MM.1S (cell line): ENCODE measurements at regions not wholly inside any gene's neighbourhood (a gene's known extent, or its start where the extent isn't known, plus 50 kb on each side); places are given as distances from the start of the nearest gene placed in this dataset.

ENCODE experiments used
- DNase-seq: peaks from one replicate; pipeline ENCODE4 v3.0.0-alpha.2; 2015
- H2AFZ ChIP-seq: fragments of 300-600 bp; sonication (generic); 2 replicates; pipeline ENCODE4 v1.6.0; 2016; ENCODE audit warnings: antibody characterized with exemption, low read length
- H3F3A ChIP-seq: fragments of 300-600 bp; sonication (generic); 2 replicates; pipeline ENCODE4 v1.6.1; 2016; ENCODE audit warnings: mild to moderate bottlenecking, antibody characterized with exemption, low read length, moderate library complexity, mixed read lengths; ENCODE audit not compliant: insufficient read depth
- H3K27ac ChIP-seq: fragments of 300-600 bp; sonication (generic); 2 replicates; pipeline ENCODE4 v1.5.1; 2016; ENCODE audit warnings: mild to moderate bottlenecking, low read length
- H3K27me3 ChIP-seq: fragments of 300-600 bp; sonication (generic); replicated peaks from 2 replicates; pipeline ENCODE4 v1.6.0; 2016; ENCODE audit warnings: low read length; ENCODE audit not compliant: insufficient read depth
- H3K36me3 ChIP-seq: fragments of 300-600 bp; sonication (generic); replicated peaks from 2 replicates; pipeline ENCODE4 v1.6.1; 2016; ENCODE audit warnings: mild to moderate bottlenecking, low read length, mixed read lengths; ENCODE audit not compliant: insufficient read depth
- H3K4me1 ChIP-seq: fragments of 300-600 bp; sonication (generic); 2 replicates; pipeline ENCODE4 v1.6.1; 2016; ENCODE audit warnings: low read length, mixed read lengths
- H3K4me2 ChIP-seq: fragments of 300-600 bp; sonication (generic); 2 replicates; pipeline ENCODE4 v1.6.0; 2016; ENCODE audit warnings: low read depth, low read length
- H3K4me3 ChIP-seq: fragments of 300-600 bp; sonication (generic); 2 replicates; pipeline ENCODE4 v1.5.1; 2016; ENCODE audit warnings: low read length, mixed read lengths
- H3K79me2 ChIP-seq: fragments of 300-600 bp; sonication (generic); 2 replicates; pipeline ENCODE4 v1.6.1; 2016; ENCODE audit warnings: mixed run types, low read length, mixed read lengths
- H3K9ac ChIP-seq: fragments of 300-600 bp; sonication (generic); 2 replicates; pipeline ENCODE4 v1.6.1; 2016; ENCODE audit warnings: low read length, mixed read lengths
- H3K9me2 ChIP-seq: fragments of 300-600 bp; sonication (generic); replicated peaks from 2 replicates; pipeline ENCODE4 v1.6.1; 2016; ENCODE audit warnings: mild to moderate bottlenecking, low read length, mixed read lengths; ENCODE audit not compliant: insufficient read depth
- H3K9me3 ChIP-seq: fragments of 300-600 bp; sonication (generic); replicated peaks from 2 replicates; pipeline ENCODE4 v1.6.1; 2016; ENCODE audit warnings: mild to moderate bottlenecking, low read length, mixed read lengths; ENCODE audit not compliant: insufficient read depth
- H4K20me1 ChIP-seq: fragments of 300-600 bp; sonication (generic); 2 replicates; pipeline ENCODE4 v1.6.1; 2016; ENCODE audit warnings: mild to moderate bottlenecking, low read length, moderate library complexity, mixed read lengths; ENCODE audit not compliant: insufficient read depth
- EZH2 ChIP-seq: fragments of 300-600 bp; sonication (generic); optimal IDR thresholded peaks from 2 replicates; pipeline ENCODE3; 2017; ENCODE audit warnings: low read depth, mild to moderate bottlenecking, antibody characterized with exemption, low read length, mixed read lengths
- EZH2phosphoT487 ChIP-seq: fragments of 300-600 bp; sonication (generic); IDR thresholded peaks from 2 replicates; pipeline ENCODE4 v1.6.1; 2018; ENCODE audit warnings: antibody characterized with exemption, low read length
- TF ChIP-seq, protein P1 (sequence below): fragments of 300-600 bp; sonication (generic); IDR thresholded peaks from 2 replicates; pipeline ENCODE4 v1.5.1; 2016; ENCODE audit warnings: antibody characterized with exemption, low read length, mixed read lengths

DNA sequence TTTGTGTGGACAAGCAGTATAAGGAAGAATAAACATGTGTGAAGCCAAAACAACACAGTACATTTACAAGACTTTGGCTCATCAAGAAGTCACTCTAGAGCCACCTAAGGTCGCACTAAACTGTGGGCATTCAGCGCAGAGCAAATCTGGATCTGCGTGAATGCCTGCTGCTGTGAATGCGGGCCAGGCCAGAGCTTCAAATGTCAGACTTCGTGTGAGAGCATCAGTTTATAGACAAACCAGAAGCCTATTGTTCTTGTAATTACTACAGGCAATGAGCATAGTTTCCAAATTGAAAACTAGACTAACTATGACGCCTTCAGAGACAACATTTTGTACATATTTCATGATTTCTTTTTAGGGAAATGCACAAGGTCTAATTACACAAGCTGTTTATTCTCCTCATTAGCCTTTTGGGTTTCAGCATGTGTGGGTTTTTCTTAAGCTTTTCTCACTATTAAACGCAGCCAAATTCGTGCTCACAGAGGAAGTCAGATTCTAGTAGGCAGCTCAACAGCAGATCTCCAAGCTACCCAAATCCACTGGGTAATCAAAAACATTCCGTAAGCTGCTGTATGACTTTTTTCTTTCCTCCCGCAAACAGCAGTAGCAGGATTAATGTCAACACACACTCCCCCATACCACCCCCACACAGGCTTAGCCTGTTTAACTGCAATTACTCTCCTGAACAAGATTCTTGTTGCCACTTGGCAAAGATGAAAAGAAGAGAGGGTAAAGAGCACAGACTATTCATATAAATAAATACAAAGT, 84.5 kb upstream of the SETMAR start:
- H3K27ac ChIP-seq, result no peak overlapping the region
- DNase-seq, result no peak
- H3K79me2 ChIP-seq, result no peaks in the 10 kb centered on the region
- H3K9ac ChIP-seq, result no peak overlapping the region
- H2AFZ ChIP-seq, result no peak overlapping the region
- H3F3A ChIP-seq, result no peaks in the 10 kb centered on the region
- H3K4me1 ChIP-seq, result no peaks in the 10 kb centered on the region
- H3K9me3 ChIP-seq, result no peaks in the 10 kb centered on the region
- no peaks in the 10 kb centered on the region for H3K9me2 ChIP-seq
- H3K4me2 ChIP-seq, result no peak overlapping the region
- no peaks in the 10 kb centered on the region for H3K36me3 ChIP-seq
- H3K4me3 ChIP-seq, result no peak overlapping the region
- H4K20me1 ChIP-seq, result no peaks in the 10 kb centered on the region
- H3K27me3 ChIP-seq, result no peaks in the 10 kb centered on the region
- TF ChIP-seq EZH2phosphoT487, result no peak
- TF ChIP-seq, protein P1, sequence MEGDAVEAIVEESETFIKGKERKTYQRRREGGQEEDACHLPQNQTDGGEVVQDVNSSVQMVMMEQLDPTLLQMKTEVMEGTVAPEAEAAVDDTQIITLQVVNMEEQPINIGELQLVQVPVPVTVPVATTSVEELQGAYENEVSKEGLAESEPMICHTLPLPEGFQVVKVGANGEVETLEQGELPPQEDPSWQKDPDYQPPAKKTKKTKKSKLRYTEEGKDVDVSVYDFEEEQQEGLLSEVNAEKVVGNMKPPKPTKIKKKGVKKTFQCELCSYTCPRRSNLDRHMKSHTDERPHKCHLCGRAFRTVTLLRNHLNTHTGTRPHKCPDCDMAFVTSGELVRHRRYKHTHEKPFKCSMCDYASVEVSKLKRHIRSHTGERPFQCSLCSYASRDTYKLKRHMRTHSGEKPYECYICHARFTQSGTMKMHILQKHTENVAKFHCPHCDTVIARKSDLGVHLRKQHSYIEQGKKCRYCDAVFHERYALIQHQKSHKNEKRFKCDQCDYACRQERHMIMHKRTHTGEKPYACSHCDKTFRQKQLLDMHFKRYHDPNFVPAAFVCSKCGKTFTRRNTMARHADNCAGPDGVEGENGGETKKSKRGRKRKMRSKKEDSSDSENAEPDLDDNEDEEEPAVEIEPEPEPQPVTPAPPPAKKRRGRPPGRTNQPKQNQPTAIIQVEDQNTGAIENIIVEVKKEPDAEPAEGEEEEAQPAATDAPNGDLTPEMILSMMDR, result no peak

DNA sequence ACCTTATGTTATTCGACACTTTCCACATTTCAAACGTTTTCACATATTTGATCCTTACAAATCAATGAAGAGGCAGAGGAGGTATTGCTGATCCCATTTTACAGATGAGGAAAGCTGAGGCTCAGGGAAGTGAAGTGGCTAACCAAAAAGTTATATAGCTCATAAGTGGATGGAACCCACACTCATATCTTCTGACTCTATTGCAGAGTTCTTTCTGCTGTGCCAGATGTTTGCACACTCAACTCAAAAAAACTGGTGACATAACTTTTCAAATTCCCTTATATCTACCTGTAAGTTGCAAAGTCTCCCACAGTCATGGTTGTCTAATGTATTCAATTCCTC, 84.0 kb upstream of the SETMAR start:
- Histone ChIP-seq H3K27ac (no peak overlapping the region), H3K79me2 (no peaks in the 10 kb centered on the region), H3K4me1 (no peaks in the 10 kb centered on the region), H2AFZ (no peak overlapping the region), H3K9me3 (no peaks in the 10 kb centered on the region), H3K9ac (no peak overlapping the region), H4K20me1 (no peaks in the 10 kb centered on the region), H3F3A (no peaks in the 10 kb centered on the region), H3K36me3 (no peaks in the 10 kb centered on the region), H3K4me3 (no peak overlapping the region), H3K27me3 (no peaks in the 10 kb centered on the region), H3K9me2 (no peaks in the 10 kb centered on the region), H3K4me2 (no peak overlapping the region)
- TF ChIP-seq EZH2phosphoT487 (no peak), EZH2 (no peak)
- TF ChIP-seq, protein P1, result no peak
- no peak for DNase-seq

DNA sequence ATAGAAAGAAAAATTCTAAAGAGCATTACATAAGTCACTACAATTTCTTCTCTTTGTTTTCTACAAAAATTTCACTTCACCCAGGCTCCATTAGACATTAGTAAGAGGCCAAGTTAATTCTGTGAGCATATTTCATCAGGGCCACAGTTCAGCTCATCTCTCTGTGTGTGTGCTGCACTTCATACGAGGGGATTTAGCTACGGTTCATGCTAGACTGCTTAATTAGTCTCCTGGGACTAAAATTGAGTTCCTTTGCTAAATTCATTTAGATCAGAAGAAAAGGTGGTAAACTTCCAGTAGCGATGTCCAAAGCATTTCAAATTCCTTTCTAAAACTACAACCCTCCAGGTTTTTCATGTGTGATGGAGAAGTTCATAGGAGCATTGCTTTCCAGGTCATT, 83.1 kb upstream of the SETMAR start:
- Histone ChIP-seq H2AFZ (no peak overlapping the region), H3K9me2 (no peaks in the 10 kb centered on the region), H4K20me1 (no peaks in the 10 kb centered on the region), H3K4me2 (no peak overlapping the region), H3K9me3 (no peaks in the 10 kb centered on the region), H3K36me3 (no peaks in the 10 kb centered on the region), H3F3A (no peaks in the 10 kb centered on the region), H3K9ac (no peak overlapping the region), H3K79me2 (no peaks in the 10 kb centered on the region), H3K27me3 (no peaks in the 10 kb centered on the region), H3K4me1 (no peaks in the 10 kb centered on the region), H3K27ac (no peak overlapping the region), H3K4me3 (no peak overlapping the region)
- TF ChIP-seq, protein P1, result no peak
- TF ChIP-seq EZH2phosphoT487 (no peak), EZH2 (no peak)
- no peak for DNase-seq
